GM19463 (cell line): ENCODE measurements at regions not wholly inside any gene's neighbourhood (a gene's known extent, or its start where the extent isn't known, plus 50 kb on each side); places are given as distances from the start of the nearest gene placed in this dataset.

Experiments
- ATAC-seq: cut with Tn5 transposase; IDR thresholded peaks from one replicate; pipeline ENCODE4 v1.9.1; 2021; ENCODE audit warnings: mild to moderate bottlenecking, moderate library complexity; ENCODE audit not compliant: unreplicated experiment

GRCh38 chr18:73797419-73797818 is 350.2 kb downstream of the FBXO15 start:
- no peak for ATAC-seq

- no peak for ATAC-seq
These were observed 354.2 kb downstream of the FBXO15 start for GRCh38 chr18:73793386-73793785.

GRCh38 chr18:73791081-73791480 is 356.6 kb downstream of the FBXO15 start:
- ATAC-seq: no peak

GRCh38 chr18:73790587-73790986 is 357.0 kb downstream of the FBXO15 start:
- ATAC-seq: no peak

GRCh38 chr18:73787316-73787715 is 360.3 kb downstream of the FBXO15 start:
- ATAC-seq: no peak

GRCh38 chr18:73785300-73785699 is 362.3 kb downstream of the FBXO15 start:
- ATAC-seq: no peak

- no peak for ATAC-seq
These were observed 362.8 kb downstream of the FBXO15 start for GRCh38 chr18:73784853-73785252.

GRCh38 chr18:73782405-73782804 is 365.2 kb downstream of the FBXO15 start:
- peak; percentile 62 for ATAC-seq

GRCh38 chr18:73780218-73780617 is 367.4 kb downstream of the FBXO15 start:
- ATAC-seq: no peak

- no peak for ATAC-seq
These were observed 369.6 kb downstream of the FBXO15 start for GRCh38 chr18:73778032-73778359.

GRCh38 chr18:73777356-73778031 is 370.1 kb downstream of the FBXO15 start:
- ATAC-seq: no peak

GRCh38 chr18:73774811-73775509 is 372.7 kb downstream of the FBXO15 start:
- no peak for ATAC-seq

GRCh38 chr18:73768043-73768442 is 379.6 kb downstream of the FBXO15 start:
- no peak for ATAC-seq

GRCh38 chr18:73766910-73767515 is 380.6 kb downstream of the FBXO15 start:
- ATAC-seq: no peak

- ATAC-seq: no peak
These were observed 389.2 kb downstream of the FBXO15 start for GRCh38 chr18:73758446-73758845.

- no peak for ATAC-seq
These were observed 391.2 kb downstream of the FBXO15 start for GRCh38 chr18:73756256-73757091.

GRCh38 chr18:73752965-73753364 is 394.7 kb downstream of the FBXO15 start:
- ATAC-seq: no peak

- ATAC-seq: no peak
These were observed 395.1 kb downstream of the FBXO15 start for GRCh38 chr18:73752546-73752945.

- no peak for ATAC-seq
These were observed 397.6 kb downstream of the FBXO15 start for GRCh38 chr18:73750052-73750451.

GRCh38 chr18:73749304-73749703 is 398.3 kb downstream of the FBXO15 start:
- no peak for ATAC-seq

- no peak for ATAC-seq
These were observed 398.9 kb downstream of the FBXO15 start for GRCh38 chr18:73748731-73749130.
